ENCODE measurements at regions not wholly inside any gene's neighbourhood (a gene's known extent, or its start where the extent isn't known, plus 50 kb on each side); places are given as distances from the start of the nearest gene placed in this dataset.

GRCh38 chr4:186473933-186474332 lies 81.4 kb downstream of the MTNR1A start:
- no peak for TF ChIP-seq CTCF (IDR thresholded peaks at IDR 0.05)
- no peak for TF ChIP-seq EP300 (IDR thresholded peaks at IDR 0.05)
